ENCODE measurements at regions not wholly inside any gene's neighbourhood (a gene's known extent, or its start where the extent isn't known, plus 50 kb on each side); places are given as distances from the start of the nearest gene placed in this dataset.
"Not testable (repeated sequence)": the region's sequence is repeated elsewhere in the genome, so short reads cannot be mapped to it uniquely, and the experiment has no call there.

DNA sequence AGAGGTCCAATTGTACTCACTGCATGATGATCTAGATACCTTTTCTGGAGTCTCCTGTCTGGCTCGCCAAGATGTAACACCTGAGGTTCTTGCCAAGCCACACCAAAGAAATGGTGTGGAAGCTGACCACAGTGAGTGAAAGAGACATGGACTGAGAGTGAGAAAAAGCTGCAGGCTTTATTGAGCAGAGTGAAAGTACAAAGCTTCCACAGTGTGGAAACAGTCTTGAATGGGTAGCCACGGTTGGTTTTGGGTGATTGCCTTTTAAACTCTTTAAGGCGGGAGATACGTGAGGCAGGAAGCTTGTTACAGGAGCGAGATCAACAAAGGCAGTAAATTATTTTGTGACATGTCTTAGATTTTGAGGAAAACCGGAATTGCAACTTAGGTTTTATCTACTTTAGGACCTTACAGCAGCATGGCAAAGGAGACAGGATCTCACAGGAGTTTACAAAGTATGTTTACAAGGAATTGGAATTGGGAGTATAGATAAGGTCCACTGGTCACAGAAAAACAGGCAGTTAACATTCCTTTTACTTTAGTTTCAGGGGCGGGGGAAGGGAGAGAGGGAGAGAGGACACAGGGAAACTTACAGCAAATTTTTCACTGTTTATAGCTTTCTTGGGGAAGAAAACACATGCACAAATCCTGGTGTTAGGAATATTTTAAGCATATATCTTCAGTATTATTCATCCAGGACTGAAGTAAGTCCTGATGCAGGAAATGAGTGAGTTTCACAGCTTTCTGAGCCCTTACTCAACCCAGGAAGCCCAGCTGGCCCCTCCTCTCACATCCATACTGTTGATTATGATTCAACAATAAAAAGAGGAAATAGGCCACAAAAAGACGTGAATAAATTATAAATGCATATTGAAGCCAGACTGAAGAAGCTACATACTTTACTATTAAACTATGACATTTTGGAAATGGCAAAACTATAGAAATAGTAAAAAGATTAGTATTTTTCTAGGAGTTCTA, 257.6 kb upstream of the MBL2 start:
- TF ChIP-seq, protein P1, sequence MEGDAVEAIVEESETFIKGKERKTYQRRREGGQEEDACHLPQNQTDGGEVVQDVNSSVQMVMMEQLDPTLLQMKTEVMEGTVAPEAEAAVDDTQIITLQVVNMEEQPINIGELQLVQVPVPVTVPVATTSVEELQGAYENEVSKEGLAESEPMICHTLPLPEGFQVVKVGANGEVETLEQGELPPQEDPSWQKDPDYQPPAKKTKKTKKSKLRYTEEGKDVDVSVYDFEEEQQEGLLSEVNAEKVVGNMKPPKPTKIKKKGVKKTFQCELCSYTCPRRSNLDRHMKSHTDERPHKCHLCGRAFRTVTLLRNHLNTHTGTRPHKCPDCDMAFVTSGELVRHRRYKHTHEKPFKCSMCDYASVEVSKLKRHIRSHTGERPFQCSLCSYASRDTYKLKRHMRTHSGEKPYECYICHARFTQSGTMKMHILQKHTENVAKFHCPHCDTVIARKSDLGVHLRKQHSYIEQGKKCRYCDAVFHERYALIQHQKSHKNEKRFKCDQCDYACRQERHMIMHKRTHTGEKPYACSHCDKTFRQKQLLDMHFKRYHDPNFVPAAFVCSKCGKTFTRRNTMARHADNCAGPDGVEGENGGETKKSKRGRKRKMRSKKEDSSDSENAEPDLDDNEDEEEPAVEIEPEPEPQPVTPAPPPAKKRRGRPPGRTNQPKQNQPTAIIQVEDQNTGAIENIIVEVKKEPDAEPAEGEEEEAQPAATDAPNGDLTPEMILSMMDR (IDR thresholded peaks at IDR 0.05; ENCODE audit: insufficient read depth, low read length, poor library complexity, severe bottlenecking) = not testable (repeated sequence)
- TF ChIP-seq EZH2phosphoT487 (conservative IDR thresholded peaks at IDR 0.05; ENCODE audit: low read length) = not testable (repeated sequence)

Measured in SU-DHL-6 (cell line).